Upper lobe of left lung (tissue), 4 donors: ENCODE measurements at regions not wholly inside any gene's neighbourhood (a gene's known extent, or its start where the extent isn't known, plus 50 kb on each side); places are given as distances from the start of the nearest gene placed in this dataset.

Source experiments
- CTCF ChIP-seq, 6 experiments: fragments of 450-650 bp in 4 of 6; fragments of 200-600 bp in 2 of 6; sonication (generic) in 2 of 6; IDR thresholded peaks; one replicate each; pipeline ENCODE4 v1.5.1; 2016 to 2019; ENCODE audit warnings: antibody characterized with exemption in 6 of 6
- POLR2AphosphoS5 ChIP-seq, 2 donors: sonication (generic); formaldehyde crosslinking; IDR thresholded peaks; one replicate each; pipeline ENCODE4 v1.5.1; 2017; ENCODE audit warnings: antibody characterized with exemption in 2 of 2

DNA sequence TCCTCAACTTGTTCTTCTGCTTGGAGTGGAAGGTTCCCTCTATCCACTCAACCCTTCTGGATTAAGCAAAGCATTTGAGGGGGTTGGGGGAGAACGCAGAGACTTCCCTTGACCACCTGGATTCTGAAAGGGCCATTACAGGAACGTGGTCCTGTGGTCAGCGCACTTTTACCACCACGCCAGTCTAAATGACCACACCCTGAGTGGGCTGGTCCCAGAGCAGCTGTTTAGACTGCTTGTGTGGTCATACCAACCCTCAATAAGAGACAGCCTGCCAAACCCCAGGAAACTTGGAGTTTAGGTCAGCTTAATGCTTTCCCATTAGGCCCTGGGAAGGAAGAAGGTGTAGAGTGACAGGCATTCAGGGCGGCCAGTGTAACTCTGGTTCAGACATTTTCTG, 165.5 kb upstream of the ATP2B1 start:
- no peak for TF ChIP-seq CTCF (IDR thresholded peaks at IDR 0.05)
- no peak for TF ChIP-seq POLR2AphosphoS5 (IDR thresholded peaks at IDR 0.05)
